HG02885 (cell line): ENCODE measurements at regions not wholly inside any gene's neighbourhood (a gene's known extent, or its start where the extent isn't known, plus 50 kb on each side); places are given as distances from the start of the nearest gene placed in this dataset.
"Not testable (repeated sequence)": the region's sequence is repeated elsewhere in the genome, so short reads cannot be mapped to it uniquely, and the experiment has no call there.

Experiments
- ATAC-seq: cut with Tn5 transposase; IDR thresholded peaks from one replicate; pipeline ENCODE4 v1.9.1; 2021; ENCODE audit warnings: mild to moderate bottlenecking; ENCODE audit not compliant: unreplicated experiment, poor library complexity

GRCh38 chr13:21310220-21310619 is 133.8 kb downstream of the MRPL57 start:
- no peak for ATAC-seq

GRCh38 chr13:21314976-21315375 is 138.5 kb downstream of the MRPL57 start:
- ATAC-seq, result not testable (repeated sequence)

- no peak for ATAC-seq
Measured at GRCh38 chr13:21316376-21316775, 139.9 kb downstream of the MRPL57 start.

GRCh38 chr13:21318891-21319532 is 140.1 kb downstream of the ZDHHC20 start:
- ATAC-seq, result no peak

GRCh38 chr13:21319869-21320641 is 139.0 kb downstream of the ZDHHC20 start:
- ATAC-seq, result no peak

- no peak for ATAC-seq
Measured at GRCh38 chr13:21320642-21321034, 138.5 kb downstream of the ZDHHC20 start.

GRCh38 chr13:21321269-21321668 is 137.8 kb downstream of the ZDHHC20 start:
- ATAC-seq, result no peak

- no peak for ATAC-seq
Measured at GRCh38 chr13:21322327-21322965, 136.7 kb downstream of the ZDHHC20 start.
